ENCODE measurements at regions not wholly inside any gene's neighbourhood (a gene's known extent, or its start where the extent isn't known, plus 50 kb on each side); places are given as distances from the start of the nearest gene placed in this dataset.

- CTCF ChIA-PET, result interaction anchor here (0.8 to 3.9 kb wide), 23 partner anchors 9 to 649 kb away, joined by 3 to 73 read pairs (median 6); no protein-coding TSS in a partner anchor
- no peak overlapping the region for H3K27ac ChIP-seq (ENCODE audit: low read depth, low read length)
- H4K20me1 ChIP-seq (ENCODE audit: insufficient read depth), result no peaks in the 10 kb centered on the region
- peaks cover 0 to 9% of the 10 kb centered on the region in 2 experiments; a peak in 2 of 4 replicates for H3K4me1 ChIP-seq (ENCODE audit: control insufficient read depth in 1 of 2, insufficient read depth in 2 of 2, low read length in 2 of 2)
- intact Hi-C loops (cut with micrococcal nuclease), result loop anchor here (1.0 kb wide), 2 partner anchors 228 to 261 kb away; no protein-coding TSS in a partner anchor
- no peaks in the 10 kb centered on the region for H3K9me2 ChIP-seq (ENCODE audit: insufficient read depth)
- peak overlapping the region; percentile 33; the same call in 1 of the 2 replicates for H3K4me2 ChIP-seq (ENCODE audit: low read length)
- H3K27me3 ChIP-seq (ENCODE audit: insufficient read depth, low read length), result no peaks in the 10 kb centered on the region
- peaks cover 0 to 4% of the 10 kb centered on the region in 2 experiments; a peak in 1 of 4 replicates for H3K9me3 ChIP-seq (ENCODE audit: control insufficient read depth in 1 of 2, insufficient read depth in 1 of 2, low read depth in 1 of 2, low read length in 2 of 2)
- no peaks in the 10 kb centered on the region for H3K79me2 ChIP-seq (ENCODE audit: insufficient read depth, low read length)
- no peak for ATAC-seq
- POLR2A ChIA-PET, result interaction anchor here (1.0 to 2.1 kb wide), 2 partner anchors 15 to 20 kb away, joined by 3 to 21 read pairs; no protein-coding TSS in a partner anchor
- no peak for TF ChIP-seq SP1 (IDR thresholded peaks at IDR 0.05; ENCODE audit: low read depth)
- no peak for TF ChIP-seq POLR2A (IDR thresholded peaks at IDR 0.05; ENCODE audit: borderline replicate concordance, extremely low read depth, insufficient read depth, insufficient read length)
- TF ChIP-seq JUND (IDR thresholded peaks at IDR 0.05), result no peak
- no peak for TF ChIP-seq FOSL1 (IDR thresholded peaks at IDR 0.05; ENCODE audit: low read depth)
- H2AFZ ChIP-seq (ENCODE audit: low read depth, low read length, poor library complexity, severe bottlenecking), result peak overlapping the region; percentile 92
- RAD21 ChIA-PET (ENCODE audit: low non-redundant PET in 1 of 2, low total read pairs in 2 of 2, uncharacterized antibody in 2 of 2, unreplicated experiment in 2 of 2), result interaction anchor here (0.9 to 1.4 kb wide), 5 partner anchors 34 to 261 kb away, joined by 3 to 14 read pairs (median 6); no protein-coding TSS in a partner anchor
- no peaks in the 10 kb centered on the region for H3K36me3 ChIP-seq (ENCODE audit: control insufficient read depth in 1 of 2, insufficient read depth in 2 of 2, low read length in 2 of 2)
- H3K4me3 ChIP-seq (replicated peaks in 1 of 2; ENCODE audit: low read depth in 1 of 2, low read length in 2 of 2), result no peak overlapping the region
- no TSS peak for BruUV-seq (replicated peaks)
- no peak for DNase-seq (ENCODE audit: low read depth, low spot score)
- H3K9ac ChIP-seq (ENCODE audit: low read length), result no peak overlapping the region
These were observed 190.2 kb downstream of the TFCP2L1 start for GRCh38 chr2:121094845-121095244.

DNA sequence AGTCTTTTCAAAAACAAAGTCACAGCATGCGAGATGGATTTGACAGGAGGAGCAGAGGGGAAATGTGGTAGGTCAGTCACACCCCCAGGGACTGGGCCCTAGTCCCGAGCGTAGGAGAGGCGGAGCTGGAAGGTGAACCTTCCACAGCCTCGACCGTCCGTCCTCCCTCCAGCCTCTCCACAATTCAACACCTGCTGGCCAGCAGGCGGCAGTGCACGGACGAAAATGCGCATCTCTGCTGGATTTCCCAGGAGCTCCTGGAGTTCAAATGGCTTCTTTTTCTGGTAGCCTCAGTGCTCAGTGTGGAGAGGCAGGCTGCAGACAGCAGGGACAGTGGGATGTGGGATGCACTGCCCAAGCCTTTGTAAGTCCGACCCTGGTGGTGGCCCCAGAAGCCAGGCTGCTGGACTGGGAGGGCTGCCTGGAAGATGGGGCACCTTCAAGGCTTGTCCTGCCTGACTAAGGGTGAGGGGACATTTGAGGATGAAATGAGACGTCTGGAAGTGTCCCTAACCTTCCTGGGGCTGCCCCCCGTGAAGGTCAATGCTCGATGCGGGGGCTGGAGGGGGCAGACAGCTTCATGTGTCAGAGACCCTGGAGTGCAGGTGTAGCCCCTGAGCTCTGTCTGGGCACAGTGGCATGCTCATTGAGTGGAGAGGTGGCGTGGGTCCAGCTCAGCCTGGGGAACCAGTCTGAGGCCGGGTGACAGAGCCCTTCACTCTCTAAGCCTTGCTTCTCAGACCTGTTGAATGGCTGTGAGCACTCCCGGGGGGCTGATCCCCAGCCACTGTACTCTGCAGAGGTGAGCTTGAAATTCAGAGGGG, 189.5 kb downstream of the TFCP2L1 start:
- no peak overlapping the region for H3K9ac ChIP-seq (ENCODE audit: low read length)
- no peak overlapping the region for H3K4me3 ChIP-seq (replicated peaks in 1 of 2; ENCODE audit: low read depth in 1 of 2, low read length in 2 of 2)
- ChIA-PET POLR2A (interaction anchor here (0.7 to 2.1 kb wide), 3 partner anchors 15 to 261 kb away, joined by 3 to 21 read pairs (median 3); no protein-coding TSS in a partner anchor), CTCF (interaction anchor here (0.7 to 3.9 kb wide), 25 partner anchors 9 to 716 kb away, joined by 3 to 73 read pairs (median 5); partner anchors contain the start of gene RNU4ATAC), RAD21 (ENCODE audit: low non-redundant PET in 1 of 2, low total read pairs in 2 of 2, uncharacterized antibody in 2 of 2, unreplicated experiment in 2 of 2) (interaction anchor here (0.9 to 1.4 kb wide), 5 partner anchors 33 to 261 kb away, joined by 3 to 14 read pairs (median 6); no protein-coding TSS in a partner anchor)
- no peaks in the 10 kb centered on the region for H3K9me2 ChIP-seq (ENCODE audit: insufficient read depth)
- DNase-seq (ENCODE audit: low read depth, low spot score), result peak; percentile 72
- no peaks in the 10 kb centered on the region for H3K27me3 ChIP-seq (ENCODE audit: insufficient read depth, low read length)
- H4K20me1 ChIP-seq (ENCODE audit: insufficient read depth), result no peaks in the 10 kb centered on the region
- ATAC-seq, result peak; percentile 97
- peak overlapping the region; percentile 92 for H2AFZ ChIP-seq (ENCODE audit: low read depth, low read length, poor library complexity, severe bottlenecking)
- peaks cover 0 to 4% of the 10 kb centered on the region in 2 experiments; a peak in 1 of 4 replicates for H3K9me3 ChIP-seq (ENCODE audit: control insufficient read depth in 1 of 2, insufficient read depth in 1 of 2, low read depth in 1 of 2, low read length in 2 of 2)
- no peaks in the 10 kb centered on the region for H3K79me2 ChIP-seq (ENCODE audit: insufficient read depth, low read length)
- TF ChIP-seq SRF (IDR thresholded peaks at IDR 0.05; ENCODE audit: low read depth) (no peak), CTCF (IDR thresholded peaks at IDR 0.05 in 2 of 3, conservative IDR thresholded peaks at IDR 0.05 in 1 of 3; ENCODE audit: borderline replicate concordance in 1 of 3, insufficient read depth in 1 of 3, low read depth in 2 of 3, low read length in 2 of 3) (peak; percentile 82 to 87 (median 83)), RAD21 (IDR thresholded peaks at IDR 0.05; ENCODE audit: low read depth) (peak; percentile 95), POLR2AphosphoS5 (IDR thresholded peaks at IDR 0.05; ENCODE audit: low read depth, low read length) (no peak), CBX3 (IDR thresholded peaks at IDR 0.05; ENCODE audit: low read depth) (peak; percentile 68; the same call in 1 of the 2 replicates), ZBTB33 (IDR thresholded peaks at IDR 0.05; ENCODE audit: extremely low read depth, insufficient replicate concordance, low read length) (no peak), EGR1 (IDR thresholded peaks at IDR 0.05; ENCODE audit: low read depth) (no peak), YY1 (IDR thresholded peaks at IDR 0.05; ENCODE audit: extremely low read depth, insufficient replicate concordance, low read depth, low read length) (peak; percentile 29)
- no peaks in the 10 kb centered on the region for H3K36me3 ChIP-seq (ENCODE audit: control insufficient read depth in 1 of 2, insufficient read depth in 2 of 2, low read length in 2 of 2)
- no peak overlapping the region for H3K27ac ChIP-seq (ENCODE audit: low read depth, low read length)
- peak overlapping the region; percentile 33; the same call in 1 of the 2 replicates for H3K4me2 ChIP-seq (ENCODE audit: low read length)
- H3K4me1 ChIP-seq (ENCODE audit: control insufficient read depth in 1 of 2, insufficient read depth in 2 of 2, low read length in 2 of 2), result peaks cover 0 to 9% of the 10 kb centered on the region in 2 experiments; a peak in 2 of 4 replicates
- intact Hi-C loops (cut with micrococcal nuclease), result loop anchor here (1.0 kb wide), 2 partner anchors 228 to 261 kb away; no protein-coding TSS in a partner anchor
- no TSS peak for BruUV-seq (replicated peaks)
